ENCODE measurements at regions not wholly inside any gene's neighbourhood (a gene's known extent, or its start where the extent isn't known, plus 50 kb on each side); places are given as distances from the start of the nearest gene placed in this dataset.
A peak's percentile ranks its signal among the peaks of the same experiment; 100 is the strongest.

DNA sequence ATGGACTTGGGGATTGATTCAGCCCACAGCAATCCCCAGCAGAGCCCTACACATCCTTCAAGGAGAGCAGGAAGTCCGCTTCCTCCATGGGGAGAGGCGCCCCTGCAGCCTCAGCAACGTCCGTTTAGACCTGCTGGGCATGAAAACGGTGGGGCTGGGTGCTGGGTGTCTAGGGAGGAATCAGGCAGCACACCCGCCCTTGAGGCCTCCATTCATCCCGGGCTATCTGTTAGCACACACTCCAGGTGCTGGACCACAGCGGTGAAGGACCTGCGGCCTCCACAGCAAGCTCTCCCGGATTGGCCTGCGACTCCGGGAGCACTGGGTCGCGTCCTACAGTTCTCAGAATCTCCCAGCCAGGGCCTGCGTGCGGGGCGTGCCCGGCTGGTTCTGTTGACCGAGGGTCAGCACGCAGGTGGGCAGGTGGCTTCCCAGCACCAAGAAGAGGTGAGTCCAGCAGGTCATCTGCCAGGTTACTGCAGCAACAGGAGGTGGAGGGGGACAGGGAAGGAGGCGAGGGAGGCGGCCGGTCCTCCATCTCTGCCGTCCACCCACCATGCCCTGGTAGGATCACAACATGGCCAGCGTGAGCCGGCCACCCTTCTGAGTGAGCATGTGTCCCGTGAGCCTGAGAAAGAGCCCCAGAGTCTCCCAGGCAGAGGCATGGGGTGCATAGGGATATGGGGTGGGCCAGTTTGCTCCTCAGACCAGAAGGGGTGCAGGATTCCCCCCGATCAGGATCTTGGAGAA, 96.6 kb downstream of the RIPK4 start:
- peaks cover 2% of the 10 kb centered on the region for H3K4me1 Mint-ChIP-seq
- 92 to 95% methylated on average over 20 to 28 of the region's 28 CpGs for WGBS, 2 experiments (ENCODE audit: insufficient coverage in 1 of 2, insufficient read length in 1 of 2)
- Histone ChIP-seq H3K4me1 (ENCODE audit: control insufficient read depth, insufficient read depth, low read length) (no peaks in the 10 kb centered on the region), H3K9me3 (ENCODE audit: control insufficient read depth, low read length) (no peaks in the 10 kb centered on the region), H3K4me3 (ENCODE audit: low read length) (no peak overlapping the region), H3K27me3 (ENCODE audit: control insufficient read depth, insufficient read depth, low read length, poor library complexity, severe bottlenecking) (no peaks in the 10 kb centered on the region), H3K9ac (ENCODE audit: extremely low read depth, low read length, poor library complexity, severe bottlenecking) (no peak overlapping the region), H3K36me3 (ENCODE audit: control insufficient read depth, insufficient read depth, low read length) (no peaks in the 10 kb centered on the region), H3K27ac (ENCODE audit: low read depth, low read length) (no peak overlapping the region)
- TF ChIP-seq, protein P1, sequence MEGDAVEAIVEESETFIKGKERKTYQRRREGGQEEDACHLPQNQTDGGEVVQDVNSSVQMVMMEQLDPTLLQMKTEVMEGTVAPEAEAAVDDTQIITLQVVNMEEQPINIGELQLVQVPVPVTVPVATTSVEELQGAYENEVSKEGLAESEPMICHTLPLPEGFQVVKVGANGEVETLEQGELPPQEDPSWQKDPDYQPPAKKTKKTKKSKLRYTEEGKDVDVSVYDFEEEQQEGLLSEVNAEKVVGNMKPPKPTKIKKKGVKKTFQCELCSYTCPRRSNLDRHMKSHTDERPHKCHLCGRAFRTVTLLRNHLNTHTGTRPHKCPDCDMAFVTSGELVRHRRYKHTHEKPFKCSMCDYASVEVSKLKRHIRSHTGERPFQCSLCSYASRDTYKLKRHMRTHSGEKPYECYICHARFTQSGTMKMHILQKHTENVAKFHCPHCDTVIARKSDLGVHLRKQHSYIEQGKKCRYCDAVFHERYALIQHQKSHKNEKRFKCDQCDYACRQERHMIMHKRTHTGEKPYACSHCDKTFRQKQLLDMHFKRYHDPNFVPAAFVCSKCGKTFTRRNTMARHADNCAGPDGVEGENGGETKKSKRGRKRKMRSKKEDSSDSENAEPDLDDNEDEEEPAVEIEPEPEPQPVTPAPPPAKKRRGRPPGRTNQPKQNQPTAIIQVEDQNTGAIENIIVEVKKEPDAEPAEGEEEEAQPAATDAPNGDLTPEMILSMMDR (conservative IDR thresholded peaks at IDR 0.05): no peak
- no peak for DNase-seq
- H3K4me3 Mint-ChIP-seq: no peak overlapping the region
- H3K36me3 Mint-ChIP-seq (ENCODE audit: low read depth): no peaks in the 10 kb centered on the region
- no peaks in the 10 kb centered on the region for H3K27me3 Mint-ChIP-seq (ENCODE audit: insufficient read depth)
- no peak overlapping the region for H3K27ac Mint-ChIP-seq
- H3K9me3 Mint-ChIP-seq: no peaks in the 10 kb centered on the region

DNA sequence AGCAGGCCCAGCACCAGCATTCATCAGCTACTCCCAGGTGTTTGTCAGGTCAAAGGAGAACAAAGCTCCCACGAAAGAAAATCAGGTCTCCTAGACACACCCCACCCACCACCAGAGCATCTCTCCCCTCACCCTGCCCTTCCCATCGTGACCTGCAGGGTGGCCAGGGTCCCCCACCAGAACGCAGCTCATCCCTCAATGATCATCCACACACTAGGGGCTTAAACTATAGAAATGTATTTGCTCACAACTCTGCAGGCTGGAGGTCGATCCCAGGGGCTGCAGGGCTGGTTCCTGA, 97.4 kb downstream of the RIPK4 start:
- Histone ChIP-seq H3K27me3 (ENCODE audit: control insufficient read depth, insufficient read depth, low read length, poor library complexity, severe bottlenecking) (no peaks in the 10 kb centered on the region), H3K4me1 (ENCODE audit: control insufficient read depth, insufficient read depth, low read length) (peaks cover 5% of the 10 kb centered on the region), H3K27ac (ENCODE audit: low read depth, low read length) (no peak overlapping the region), H3K9ac (ENCODE audit: extremely low read depth, low read length, poor library complexity, severe bottlenecking) (no peak overlapping the region), H3K4me3 (ENCODE audit: low read length) (no peak overlapping the region), H3K9me3 (ENCODE audit: control insufficient read depth, low read length) (no peaks in the 10 kb centered on the region), H3K36me3 (ENCODE audit: control insufficient read depth, insufficient read depth, low read length) (no peaks in the 10 kb centered on the region)
- Mint-ChIP-seq H3K9me3 (no peaks in the 10 kb centered on the region), H3K27ac (peak overlapping the region; percentile 35), H3K4me1 (peaks cover 8% of the 10 kb centered on the region), H3K27me3 (ENCODE audit: insufficient read depth) (no peaks in the 10 kb centered on the region), H3K4me3 (no peak overlapping the region), H3K36me3 (ENCODE audit: low read depth) (no peaks in the 10 kb centered on the region)
- WGBS, 2 experiments (ENCODE audit: insufficient coverage in 1 of 2, insufficient read length in 1 of 2): 86 to 90% methylated on average over 1 to 4 of the region's 4 CpGs
- DNase-seq: no peak
- TF ChIP-seq, protein P1 (conservative IDR thresholded peaks at IDR 0.05): peak; percentile 47

DNA sequence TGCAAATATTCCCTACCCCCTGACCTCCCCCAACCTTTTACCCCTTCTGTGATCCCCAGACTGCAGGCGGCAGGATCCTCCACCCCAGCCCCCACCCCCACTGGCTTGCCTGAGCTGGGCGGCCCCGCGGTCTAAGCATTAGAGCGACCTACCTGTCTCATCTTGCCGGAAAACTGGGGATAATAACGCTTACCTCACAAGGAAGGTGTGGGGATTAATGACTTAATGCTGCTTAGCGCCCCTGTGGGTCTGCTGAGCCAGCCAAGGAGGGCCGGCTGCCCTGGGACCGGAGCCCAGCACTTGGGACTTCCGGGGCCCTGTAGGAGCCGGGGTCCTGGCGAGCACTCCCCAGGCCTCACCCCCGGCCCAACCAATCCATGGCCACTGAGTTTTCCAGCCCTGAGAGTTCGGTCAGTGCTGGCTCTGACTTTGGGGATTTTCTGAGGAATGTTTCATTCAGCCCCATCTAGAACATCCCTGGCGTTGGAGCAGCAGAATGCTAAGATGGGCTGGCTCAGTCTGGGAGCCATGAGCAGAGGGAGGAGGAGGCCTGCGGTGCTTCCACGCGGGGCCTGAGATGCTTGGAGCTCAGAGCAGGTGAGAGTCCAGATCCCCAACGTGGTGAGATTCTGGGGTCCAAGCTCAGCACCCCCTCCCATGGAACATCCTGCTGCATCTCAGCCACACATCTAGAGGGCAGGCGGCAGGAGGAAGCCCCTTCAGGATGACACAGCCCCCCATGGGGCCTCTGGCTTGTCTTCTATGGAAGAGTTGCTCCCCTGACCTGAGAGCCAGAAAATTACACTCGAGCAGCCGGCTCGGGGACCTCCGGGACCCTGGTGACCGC, 97.9 kb downstream of the RIPK4 start:
- DNase-seq: no peak
- H3K27ac ChIP-seq (ENCODE audit: low read depth, low read length): no peak overlapping the region
- TF ChIP-seq, protein P1 (conservative IDR thresholded peaks at IDR 0.05): no peak

More for the DNA sequence above, 97.9 kb downstream of the RIPK4 start:
- Mint-ChIP-seq H3K27me3 (ENCODE audit: insufficient read depth) (no peaks in the 10 kb centered on the region), H3K36me3 (ENCODE audit: low read depth) (no peaks in the 10 kb centered on the region), H3K4me1 (peaks cover 14% of the 10 kb centered on the region), H3K4me3 (no peak overlapping the region), H3K9me3 (no peaks in the 10 kb centered on the region), H3K27ac (no peak overlapping the region)
- no peaks in the 10 kb centered on the region for H3K27me3 ChIP-seq (ENCODE audit: control insufficient read depth, insufficient read depth, low read length, poor library complexity, severe bottlenecking)
- H3K36me3 ChIP-seq (ENCODE audit: control insufficient read depth, insufficient read depth, low read length): no peaks in the 10 kb centered on the region
- H3K4me1 ChIP-seq (ENCODE audit: control insufficient read depth, insufficient read depth, low read length): peaks cover 5% of the 10 kb centered on the region
- 91 to 94% methylated on average over 20 to 26 of the region's 26 CpGs for WGBS, 2 experiments (ENCODE audit: insufficient coverage in 1 of 2, insufficient read length in 1 of 2)
- H3K9ac ChIP-seq (ENCODE audit: extremely low read depth, low read length, poor library complexity, severe bottlenecking): no peak overlapping the region
- H3K4me3 ChIP-seq (ENCODE audit: low read length): no peak overlapping the region
- no peaks in the 10 kb centered on the region for H3K9me3 ChIP-seq (ENCODE audit: control insufficient read depth, low read length)
